ENCODE measurements at regions not wholly inside any gene's neighbourhood (a gene's known extent, or its start where the extent isn't known, plus 50 kb on each side); places are given as distances from the start of the nearest gene placed in this dataset.

GRCh38 chr2:18047896-18048657, 169.6 kb downstream of the KCNS3 start:
- Histone ChIP-seq H3K9ac (peak overlapping the region; percentile 26), H2AFZ (0 out of 2 replicates have a peak overlapping the region, but pooled peaks have one; percentile 12), H3K4me3 (0 out of 2 replicates have a peak overlapping the region, but pooled peaks have one; percentile 1), H3K4me1 (ENCODE audit: insufficient read depth) (peaks cover 34% of the 10 kb centered on the region), H3K27me3 (replicated peaks; ENCODE audit: insufficient read depth) (no peaks in the 10 kb centered on the region), H3K9me3 (ENCODE audit: low read depth) (no peaks in the 10 kb centered on the region), H3K36me3 (ENCODE audit: low read depth) (no peaks in the 10 kb centered on the region), H3K9me2 (ENCODE audit: insufficient read depth) (no peaks in the 10 kb centered on the region), H3F3A (ENCODE audit: insufficient read depth) (peaks cover 24% of the 10 kb centered on the region), H3K27ac (peak overlapping the region; percentile 60), H3K79me2 (ENCODE audit: insufficient read depth) (no peaks in the 10 kb centered on the region), H3K4me2 (ENCODE audit: unreplicated experiment) (peak overlapping the region; percentile 48), H4K20me1 (ENCODE audit: insufficient read depth) (no peaks in the 10 kb centered on the region)
- no peak for TF ChIP-seq EZH2 (IDR thresholded peaks at IDR 0.05; ENCODE audit: insufficient read depth, poor library complexity, severe bottlenecking)
- TF ChIP-seq EZH2phosphoT487 (IDR thresholded peaks at IDR 0.05; ENCODE audit: insufficient read depth, low read depth): no peak
- 41 to 47% methylated on average over 10 of the region's 10 CpGs for WGBS, 2 experiments (ENCODE audit: low coverage in 1 of 2, low lambda C conversion rate in 2 of 2, missing lambda C conversion rate in 2 of 2)
- in situ Hi-C loops (cut with MboI): no loop called here
- peak; percentile 86 for DNase-seq

- in situ Hi-C loops (cut with MboI): no loop called here
- Histone ChIP-seq H3K4me2 (ENCODE audit: unreplicated experiment) (peak overlapping the region; percentile 48), H3K27me3 (replicated peaks; ENCODE audit: insufficient read depth) (no peaks in the 10 kb centered on the region), H3F3A (ENCODE audit: insufficient read depth) (peaks cover 24% of the 10 kb centered on the region), H3K4me3 (no peak overlapping the region), H2AFZ (no peak overlapping the region), H3K9me3 (ENCODE audit: low read depth) (no peaks in the 10 kb centered on the region), H3K27ac (peak overlapping the region; percentile 60; the same call in 1 of the 2 replicates), H3K9me2 (ENCODE audit: insufficient read depth) (no peaks in the 10 kb centered on the region), H4K20me1 (ENCODE audit: insufficient read depth) (no peaks in the 10 kb centered on the region), H3K9ac (no peak overlapping the region), H3K36me3 (ENCODE audit: low read depth) (no peaks in the 10 kb centered on the region), H3K4me1 (ENCODE audit: insufficient read depth) (peaks cover 34% of the 10 kb centered on the region), H3K79me2 (ENCODE audit: insufficient read depth) (no peaks in the 10 kb centered on the region)
- DNase-seq: peak; percentile 37
- 24 to 33% methylated on average over 4 of the region's 4 CpGs for WGBS, 2 experiments (ENCODE audit: low coverage in 1 of 2, low lambda C conversion rate in 2 of 2, missing lambda C conversion rate in 2 of 2)
- TF ChIP-seq EZH2 (IDR thresholded peaks at IDR 0.05; ENCODE audit: insufficient read depth, poor library complexity, severe bottlenecking): no peak
- no peak for TF ChIP-seq EZH2phosphoT487 (IDR thresholded peaks at IDR 0.05; ENCODE audit: insufficient read depth, low read depth)
Observed at GRCh38 chr2:18047213-18047611, 168.7 kb downstream of the KCNS3 start.

DNA sequence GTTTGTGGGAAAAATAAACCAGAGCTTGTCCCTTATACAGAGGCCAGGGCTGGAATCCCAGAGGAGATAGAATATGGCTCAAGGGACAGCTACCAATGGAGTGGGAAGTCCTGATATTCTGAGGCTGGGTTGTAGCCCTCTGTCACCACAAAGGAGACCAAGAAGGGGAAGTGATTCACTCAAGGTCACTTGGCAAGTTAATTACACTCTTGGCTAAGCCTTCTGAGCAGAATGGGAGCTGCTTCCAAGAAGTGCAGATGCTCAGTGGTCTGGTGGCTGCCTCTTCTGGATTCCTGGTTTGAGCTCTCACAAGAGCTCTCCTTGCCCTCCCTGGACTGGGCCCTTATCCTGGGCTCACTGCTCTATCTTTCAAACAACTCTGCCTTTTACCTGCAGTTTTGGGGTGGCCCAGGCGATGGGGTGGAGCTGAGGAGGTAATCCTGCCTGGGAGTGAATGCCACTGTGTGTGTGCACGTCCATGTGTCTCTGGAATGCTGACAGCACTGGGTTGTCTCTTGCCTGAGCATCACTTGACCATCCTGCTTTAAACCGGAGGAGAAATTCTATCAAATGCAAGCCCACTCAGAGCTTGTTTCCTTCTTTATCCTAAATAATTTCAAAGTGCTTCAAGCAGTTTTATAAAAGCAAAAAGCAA, 168.2 kb downstream of the KCNS3 start:
- Histone ChIP-seq H3K79me2 (ENCODE audit: insufficient read depth) (no peaks in the 10 kb centered on the region), H4K20me1 (ENCODE audit: insufficient read depth) (no peaks in the 10 kb centered on the region), H3K9ac (no peak overlapping the region), H3F3A (ENCODE audit: insufficient read depth) (peaks cover 24% of the 10 kb centered on the region), H3K4me3 (no peak overlapping the region), H3K9me2 (ENCODE audit: insufficient read depth) (no peaks in the 10 kb centered on the region), H3K4me2 (ENCODE audit: unreplicated experiment) (peak overlapping the region; percentile 9), H3K36me3 (ENCODE audit: low read depth) (no peaks in the 10 kb centered on the region), H3K27ac (no peak overlapping the region), H3K4me1 (ENCODE audit: insufficient read depth) (peaks cover 34% of the 10 kb centered on the region), H2AFZ (no peak overlapping the region), H3K27me3 (replicated peaks; ENCODE audit: insufficient read depth) (no peaks in the 10 kb centered on the region), H3K9me3 (ENCODE audit: low read depth) (no peaks in the 10 kb centered on the region)
- 48 to 59% methylated on average over 3 of the region's 3 CpGs for WGBS, 2 experiments (ENCODE audit: low coverage in 1 of 2, low lambda C conversion rate in 2 of 2, missing lambda C conversion rate in 2 of 2)
- in situ Hi-C loops (cut with MboI): no loop called here
- no peak for TF ChIP-seq EZH2phosphoT487 (IDR thresholded peaks at IDR 0.05; ENCODE audit: insufficient read depth, low read depth)
- no peak for TF ChIP-seq EZH2 (IDR thresholded peaks at IDR 0.05; ENCODE audit: insufficient read depth, poor library complexity, severe bottlenecking)
- DNase-seq: peak; percentile 62

DNA sequence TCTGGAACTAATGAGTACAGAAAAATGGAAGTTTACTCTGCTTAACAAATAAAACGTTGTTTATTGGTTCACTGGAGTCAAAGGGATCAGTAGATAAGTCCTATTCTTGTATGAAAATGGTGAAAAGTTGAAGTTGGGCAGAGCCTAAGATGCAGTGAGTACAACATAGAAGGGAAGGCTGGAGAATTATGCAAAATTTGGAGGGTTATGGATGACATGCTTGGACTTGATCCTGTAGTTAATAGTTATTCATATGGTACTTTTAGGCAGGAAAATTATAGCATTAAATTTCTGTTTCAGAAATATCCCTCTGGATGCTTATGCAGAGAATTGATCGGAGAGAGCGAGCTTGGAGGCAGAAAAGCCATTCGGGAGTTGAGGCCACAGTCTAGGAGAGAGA, 167.6 kb downstream of the KCNS3 start:
- Histone ChIP-seq H3F3A (ENCODE audit: insufficient read depth) (peaks cover 24% of the 10 kb centered on the region), H3K9me3 (ENCODE audit: low read depth) (no peaks in the 10 kb centered on the region), H3K4me1 (ENCODE audit: insufficient read depth) (peaks cover 34% of the 10 kb centered on the region), H3K4me2 (ENCODE audit: unreplicated experiment) (no peak overlapping the region), H3K9ac (no peak overlapping the region), H3K4me3 (no peak overlapping the region), H3K36me3 (ENCODE audit: low read depth) (no peaks in the 10 kb centered on the region), H3K79me2 (ENCODE audit: insufficient read depth) (no peaks in the 10 kb centered on the region), H3K27me3 (replicated peaks; ENCODE audit: insufficient read depth) (no peaks in the 10 kb centered on the region), H2AFZ (no peak overlapping the region), H3K9me2 (ENCODE audit: insufficient read depth) (no peaks in the 10 kb centered on the region), H4K20me1 (ENCODE audit: insufficient read depth) (no peaks in the 10 kb centered on the region), H3K27ac (no peak overlapping the region)
- 85% methylated on average over 4 of the region's 4 CpGs for WGBS, 2 experiments (ENCODE audit: low coverage in 1 of 2, low lambda C conversion rate in 2 of 2, missing lambda C conversion rate in 2 of 2)
- in situ Hi-C loops (cut with MboI): no loop called here
- no peak for DNase-seq
- TF ChIP-seq EZH2 (IDR thresholded peaks at IDR 0.05; ENCODE audit: insufficient read depth, poor library complexity, severe bottlenecking) (no peak), EZH2phosphoT487 (IDR thresholded peaks at IDR 0.05; ENCODE audit: insufficient read depth, low read depth) (no peak)

Data from GM23248 (cell line).